ENCODE measurements at regions not wholly inside any gene's neighbourhood (a gene's known extent, or its start where the extent isn't known, plus 50 kb on each side); places are given as distances from the start of the nearest gene placed in this dataset.
A peak's percentile ranks its signal among the peaks of the same experiment; 100 is the strongest.

- Histone ChIP-seq H3K36me3 (ENCODE audit: low read depth) (no peaks in the 10 kb centered on the region), H3K9me3 (ENCODE audit: low read depth) (no peaks in the 10 kb centered on the region), H4K20me1 (ENCODE audit: insufficient read depth) (no peaks in the 10 kb centered on the region), H3K9ac (no peak overlapping the region), H3K9me2 (ENCODE audit: insufficient read depth) (no peaks in the 10 kb centered on the region), H3K27me3 (replicated peaks; ENCODE audit: insufficient read depth) (no peaks in the 10 kb centered on the region), H2AFZ (no peak overlapping the region), H3K4me1 (ENCODE audit: insufficient read depth) (peaks cover 12% of the 10 kb centered on the region; the same call in 1 of the 2 replicates), H3K4me3 (no peak overlapping the region), H3F3A (ENCODE audit: insufficient read depth) (no peaks in the 10 kb centered on the region), H3K4me2 (ENCODE audit: unreplicated experiment) (no peak overlapping the region), H3K79me2 (ENCODE audit: insufficient read depth) (no peaks in the 10 kb centered on the region), H3K27ac (no peak overlapping the region)
- in situ Hi-C loops (cut with MboI) = no loop called here
- 66 to 68% methylated on average over 5 of the region's 5 CpGs for WGBS, 2 experiments (ENCODE audit: low coverage in 1 of 2, low lambda C conversion rate in 2 of 2, missing lambda C conversion rate in 2 of 2)
- no peak for TF ChIP-seq EZH2phosphoT487 (IDR thresholded peaks at IDR 0.05; ENCODE audit: insufficient read depth, low read depth)
- no peak for TF ChIP-seq EZH2 (IDR thresholded peaks at IDR 0.05; ENCODE audit: insufficient read depth, poor library complexity, severe bottlenecking)
- DNase-seq = no peak
Measured at GRCh38 chr3:151559736-151560135, 98.9 kb upstream of the IGSF10 start.

GRCh38 chr3:151558661-151559060 lies 97.8 kb upstream of the IGSF10 start:
- peak; percentile 60 for DNase-seq
- in situ Hi-C loops (cut with MboI) = no loop called here
- no peak overlapping the region for H3K9ac ChIP-seq

GRCh38 chr3:151557068-151557840 lies 96.4 kb upstream of the IGSF10 start:
- H2AFZ ChIP-seq = no peak overlapping the region
- no peak overlapping the region for H3K27ac ChIP-seq
- no peak for DNase-seq
- H3K9ac ChIP-seq = no peak overlapping the region
- peaks cover 12% of the 10 kb centered on the region; the same call in 1 of the 2 replicates for H3K4me1 ChIP-seq (ENCODE audit: insufficient read depth)
- TF ChIP-seq EZH2phosphoT487 (IDR thresholded peaks at IDR 0.05; ENCODE audit: insufficient read depth, low read depth) (no peak), EZH2 (IDR thresholded peaks at IDR 0.05; ENCODE audit: insufficient read depth, poor library complexity, severe bottlenecking) (no peak)
- 46 to 52% methylated on average over 2 of the region's 2 CpGs for WGBS, 2 experiments (ENCODE audit: low coverage in 1 of 2, low lambda C conversion rate in 2 of 2, missing lambda C conversion rate in 2 of 2)
- H3K9me3 ChIP-seq (ENCODE audit: low read depth) = no peaks in the 10 kb centered on the region
- no peak overlapping the region for H3K4me2 ChIP-seq (ENCODE audit: unreplicated experiment)
- no peaks in the 10 kb centered on the region for H4K20me1 ChIP-seq (ENCODE audit: insufficient read depth)
- H3K27me3 ChIP-seq (replicated peaks; ENCODE audit: insufficient read depth) = no peaks in the 10 kb centered on the region
- in situ Hi-C loops (cut with MboI) = no loop called here
- no peaks in the 10 kb centered on the region for H3K79me2 ChIP-seq (ENCODE audit: insufficient read depth)
- no peak overlapping the region for H3K4me3 ChIP-seq
- no peaks in the 10 kb centered on the region for H3K36me3 ChIP-seq (ENCODE audit: low read depth)
- no peaks in the 10 kb centered on the region for H3F3A ChIP-seq (ENCODE audit: insufficient read depth)
- H3K9me2 ChIP-seq (ENCODE audit: insufficient read depth) = no peaks in the 10 kb centered on the region

More at GRCh38 chr3:151558661-151559060, 97.8 kb upstream of the IGSF10 start:
- Histone ChIP-seq H3K79me2 (ENCODE audit: insufficient read depth) (no peaks in the 10 kb centered on the region), H3F3A (ENCODE audit: insufficient read depth) (no peaks in the 10 kb centered on the region), H3K4me1 (ENCODE audit: insufficient read depth) (peaks cover 12% of the 10 kb centered on the region; the same call in 1 of the 2 replicates), H4K20me1 (ENCODE audit: insufficient read depth) (no peaks in the 10 kb centered on the region), H3K9me3 (ENCODE audit: low read depth) (no peaks in the 10 kb centered on the region), H3K9me2 (ENCODE audit: insufficient read depth) (no peaks in the 10 kb centered on the region), H3K27ac (no peak overlapping the region), H2AFZ (no peak overlapping the region), H3K4me2 (ENCODE audit: unreplicated experiment) (no peak overlapping the region), H3K27me3 (replicated peaks; ENCODE audit: insufficient read depth) (no peaks in the 10 kb centered on the region), H3K36me3 (ENCODE audit: low read depth) (no peaks in the 10 kb centered on the region), H3K4me3 (no peak overlapping the region)
- TF ChIP-seq EZH2phosphoT487 (IDR thresholded peaks at IDR 0.05; ENCODE audit: insufficient read depth, low read depth) (no peak), EZH2 (IDR thresholded peaks at IDR 0.05; ENCODE audit: insufficient read depth, poor library complexity, severe bottlenecking) (no peak)

- WGBS, 2 experiments (ENCODE audit: low coverage in 1 of 2, low lambda C conversion rate in 2 of 2, missing lambda C conversion rate in 2 of 2) = 72 to 76% methylated on average over 3 of the region's 3 CpGs
- no peak for DNase-seq
- Histone ChIP-seq H3K27ac (no peak overlapping the region), H3K4me1 (ENCODE audit: insufficient read depth) (peaks cover 12% of the 10 kb centered on the region; the same call in 1 of the 2 replicates), H2AFZ (no peak overlapping the region), H3F3A (ENCODE audit: insufficient read depth) (no peaks in the 10 kb centered on the region), H3K9me2 (ENCODE audit: insufficient read depth) (no peaks in the 10 kb centered on the region), H3K27me3 (replicated peaks; ENCODE audit: insufficient read depth) (no peaks in the 10 kb centered on the region), H3K79me2 (ENCODE audit: insufficient read depth) (no peaks in the 10 kb centered on the region), H3K9ac (no peak overlapping the region), H3K4me2 (ENCODE audit: unreplicated experiment) (no peak overlapping the region), H3K9me3 (ENCODE audit: low read depth) (no peaks in the 10 kb centered on the region), H3K36me3 (ENCODE audit: low read depth) (no peaks in the 10 kb centered on the region), H3K4me3 (no peak overlapping the region), H4K20me1 (ENCODE audit: insufficient read depth) (no peaks in the 10 kb centered on the region)
- TF ChIP-seq EZH2phosphoT487 (IDR thresholded peaks at IDR 0.05; ENCODE audit: insufficient read depth, low read depth) = no peak
- TF ChIP-seq EZH2 (IDR thresholded peaks at IDR 0.05; ENCODE audit: insufficient read depth, poor library complexity, severe bottlenecking) = no peak
- in situ Hi-C loops (cut with MboI) = no loop called here
Measured at GRCh38 chr3:151556596-151556995, 95.7 kb upstream of the IGSF10 start.
